OCI-LY3 (cell line): ENCODE measurements at regions not wholly inside any gene's neighbourhood (a gene's known extent, or its start where the extent isn't known, plus 50 kb on each side); places are given as distances from the start of the nearest gene placed in this dataset.

Experiments used
- EZH2phosphoT487 ChIP-seq: fragments of 200-600 bp; shearing (Covaris generic); IDR thresholded peaks from 2 replicates; pipeline ENCODE4 v1.6.1; 2018; ENCODE audit warnings: antibody characterized with exemption, mixed run types, low read depth
- TF ChIP-seq, protein P1 (sequence below): fragments of 200-600, 300-600 bp; sonication (generic); IDR thresholded peaks from 2 replicates; pipeline ENCODE4 v1.5.1; 2014; ENCODE audit warnings: antibody characterized with exemption, low read length, low read depth

GRCh38 chr5:102700916-102701315 is 54.2 kb upstream of the PAM start:
- TF ChIP-seq, protein P1, sequence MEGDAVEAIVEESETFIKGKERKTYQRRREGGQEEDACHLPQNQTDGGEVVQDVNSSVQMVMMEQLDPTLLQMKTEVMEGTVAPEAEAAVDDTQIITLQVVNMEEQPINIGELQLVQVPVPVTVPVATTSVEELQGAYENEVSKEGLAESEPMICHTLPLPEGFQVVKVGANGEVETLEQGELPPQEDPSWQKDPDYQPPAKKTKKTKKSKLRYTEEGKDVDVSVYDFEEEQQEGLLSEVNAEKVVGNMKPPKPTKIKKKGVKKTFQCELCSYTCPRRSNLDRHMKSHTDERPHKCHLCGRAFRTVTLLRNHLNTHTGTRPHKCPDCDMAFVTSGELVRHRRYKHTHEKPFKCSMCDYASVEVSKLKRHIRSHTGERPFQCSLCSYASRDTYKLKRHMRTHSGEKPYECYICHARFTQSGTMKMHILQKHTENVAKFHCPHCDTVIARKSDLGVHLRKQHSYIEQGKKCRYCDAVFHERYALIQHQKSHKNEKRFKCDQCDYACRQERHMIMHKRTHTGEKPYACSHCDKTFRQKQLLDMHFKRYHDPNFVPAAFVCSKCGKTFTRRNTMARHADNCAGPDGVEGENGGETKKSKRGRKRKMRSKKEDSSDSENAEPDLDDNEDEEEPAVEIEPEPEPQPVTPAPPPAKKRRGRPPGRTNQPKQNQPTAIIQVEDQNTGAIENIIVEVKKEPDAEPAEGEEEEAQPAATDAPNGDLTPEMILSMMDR: no peak
- TF ChIP-seq EZH2phosphoT487: no peak
